Vagina (tissue), 2 donors: ENCODE measurements at regions not wholly inside any gene's neighbourhood (a gene's known extent, or its start where the extent isn't known, plus 50 kb on each side); places are given as distances from the start of the nearest gene placed in this dataset.

ENCODE experiments used
- DNase-seq, 2 donors: peaks; one replicate each; pipeline ENCODE4 v3.0.0-alpha.2; 2017; ENCODE audit errors: extremely low spot score in 2 of 2
- H3K27ac ChIP-seq: fragments of 200-600 bp; sonication (generic); one replicate; pipeline ENCODE4 v1.5.1; 2019
- H3K27me3 ChIP-seq: fragments of 200-600 bp; sonication (generic); one replicate; pipeline ENCODE4 v1.5.1; 2019
- H3K36me3 ChIP-seq, 2 donors: fragments of 200-600 bp; sonication (generic); one replicate each; pipeline ENCODE4 v1.5.1; 2017 to 2019
- H3K4me1 ChIP-seq: fragments of 200-600 bp; sonication (generic); one replicate; pipeline ENCODE4 v1.5.1; 2019
- H3K4me3 ChIP-seq, 2 donors: fragments of 200-600 bp; sonication (generic); 1 replicate in 1 of 2; 2 replicates in 1 of 2; pipeline ENCODE4 v1.5.1; 2016 to 2019
- H3K9me3 ChIP-seq: fragments of 200-600 bp; sonication (generic); one replicate; pipeline ENCODE4 v1.5.1; 2019
- CTCF ChIP-seq, 3 experiments: fragments of 450-650 bp in 2 of 3; fragments of 200-600 bp in 1 of 3; sonication (generic) in 1 of 3; IDR thresholded peaks; one replicate each; pipeline ENCODE4 v1.5.1; 2017 to 2019; ENCODE audit warnings: antibody characterized with exemption in 3 of 3, mild to moderate bottlenecking in 2 of 3, moderate library complexity in 2 of 3
- POLR2A ChIP-seq, 2 donors: fragments of 450-650 bp; IDR thresholded peaks; one replicate each; pipeline ENCODE4 v1.6.1; 2017; ENCODE audit warnings: antibody characterized with exemption in 2 of 2, mild to moderate bottlenecking in 2 of 2, moderate library complexity in 2 of 2
- POLR2AphosphoS5 ChIP-seq, 2 donors: sonication (generic); formaldehyde crosslinking; IDR thresholded peaks; one replicate each; pipeline ENCODE4 v1.9.0; 2017; ENCODE audit warnings: antibody characterized with exemption in 2 of 2, mild to moderate bottlenecking in 2 of 2, low read depth in 1 of 2; ENCODE audit not compliant: insufficient read depth in 1 of 2
- intact Hi-C: fragments of 100-400 bp; cut with DNase I; formaldehyde crosslinking; loops from one replicate; pipeline ENCODE4 v1.15.1; 2023

GRCh38 chr22:47848184-47848920, 1085.9 kb downstream of the TBC1D22A start:
- H3K4me1 ChIP-seq: no peaks in the 10 kb centered on the region
- DNase-seq: peak in 1 of 2 donors; percentile 78
- no peaks in the 10 kb centered on the region for H3K36me3 ChIP-seq
- no peaks in the 10 kb centered on the region for H3K9me3 ChIP-seq
- H3K27ac ChIP-seq: no peak overlapping the region
- intact Hi-C loops: no loop called here
- no peaks in the 10 kb centered on the region for H3K27me3 ChIP-seq
- TF ChIP-seq POLR2AphosphoS5 (IDR thresholded peaks at IDR 0.05; ENCODE audit: insufficient read depth in 1 of 2, low read depth in 1 of 2) (peak in 1 of 2 donors; percentile 58), POLR2A (IDR thresholded peaks at IDR 0.05) (no peak)
- no peak overlapping the region for H3K4me3 ChIP-seq

- no peaks in the 10 kb centered on the region for H3K27me3 ChIP-seq
- TF ChIP-seq CTCF (IDR thresholded peaks at IDR 0.05): no peak
- no peak for TF ChIP-seq POLR2A (IDR thresholded peaks at IDR 0.05)
- no peak for TF ChIP-seq POLR2AphosphoS5 (IDR thresholded peaks at IDR 0.05; ENCODE audit: insufficient read depth in 1 of 2, low read depth in 1 of 2)
- DNase-seq: peak in 1 of 2 donors; percentile 62
- intact Hi-C loops: no loop called here
- H3K9me3 ChIP-seq: no peaks in the 10 kb centered on the region
- no peaks in the 10 kb centered on the region for H3K36me3 ChIP-seq
- no peak overlapping the region for H3K27ac ChIP-seq
- no peaks in the 10 kb centered on the region for H3K4me1 ChIP-seq
- H3K4me3 ChIP-seq: no peak overlapping the region
Measured at GRCh38 chr22:47847131-47847890, 1084.9 kb downstream of the TBC1D22A start.

- no peak overlapping the region for H3K27ac ChIP-seq
- no peaks in the 10 kb centered on the region for H3K27me3 ChIP-seq
- no peak for TF ChIP-seq CTCF (IDR thresholded peaks at IDR 0.05)
- no peak for TF ChIP-seq POLR2A (IDR thresholded peaks at IDR 0.05)
- H3K36me3 ChIP-seq: no peaks in the 10 kb centered on the region
- no peak for DNase-seq
- no peaks in the 10 kb centered on the region for H3K9me3 ChIP-seq
- no peak overlapping the region for H3K4me3 ChIP-seq
- intact Hi-C loops: no loop called here
- no peaks in the 10 kb centered on the region for H3K4me1 ChIP-seq
Measured at GRCh38 chr22:47846206-47846605, 1083.8 kb downstream of the TBC1D22A start.

- no peaks in the 10 kb centered on the region for H3K27me3 ChIP-seq
- no peaks in the 10 kb centered on the region for H3K36me3 ChIP-seq
- H3K9me3 ChIP-seq: no peaks in the 10 kb centered on the region
- H3K4me3 ChIP-seq: no peak overlapping the region
- H3K4me1 ChIP-seq: no peaks in the 10 kb centered on the region
- no peak for DNase-seq
- H3K27ac ChIP-seq: no peak overlapping the region
- intact Hi-C loops: no loop called here
- no peak for TF ChIP-seq POLR2A (IDR thresholded peaks at IDR 0.05)
Measured at GRCh38 chr22:47842119-47842518, 1079.7 kb downstream of the TBC1D22A start.

- Histone ChIP-seq H3K27ac (no peak overlapping the region), H3K9me3 (no peaks in the 10 kb centered on the region), H3K36me3 (no peaks in the 10 kb centered on the region), H3K4me3 (no peak overlapping the region), H3K4me1 (no peaks in the 10 kb centered on the region), H3K27me3 (no peaks in the 10 kb centered on the region)
- intact Hi-C loops: no loop called here
- peak in 1 of 2 donors; percentile 22 for DNase-seq
- no peak for TF ChIP-seq POLR2A (IDR thresholded peaks at IDR 0.05)
- TF ChIP-seq POLR2AphosphoS5 (IDR thresholded peaks at IDR 0.05; ENCODE audit: insufficient read depth in 1 of 2, low read depth in 1 of 2): no peak
- TF ChIP-seq CTCF (IDR thresholded peaks at IDR 0.05): no peak
Measured at GRCh38 chr22:47841156-47841555, 1078.7 kb downstream of the TBC1D22A start.
